RPMI7951 (cell line): ENCODE measurements at regions not wholly inside any gene's neighbourhood (a gene's known extent, or its start where the extent isn't known, plus 50 kb on each side); places are given as distances from the start of the nearest gene placed in this dataset.

Experiments
- DNase-seq: peaks from one replicate; pipeline ENCODE4 v3.0.0-alpha.2; 2012; ENCODE audit warnings: low read depth

GRCh38 chr21:20519076-20519475 lies 479.1 kb upstream of the NCAM2 start:
- no peak for DNase-seq

DNA sequence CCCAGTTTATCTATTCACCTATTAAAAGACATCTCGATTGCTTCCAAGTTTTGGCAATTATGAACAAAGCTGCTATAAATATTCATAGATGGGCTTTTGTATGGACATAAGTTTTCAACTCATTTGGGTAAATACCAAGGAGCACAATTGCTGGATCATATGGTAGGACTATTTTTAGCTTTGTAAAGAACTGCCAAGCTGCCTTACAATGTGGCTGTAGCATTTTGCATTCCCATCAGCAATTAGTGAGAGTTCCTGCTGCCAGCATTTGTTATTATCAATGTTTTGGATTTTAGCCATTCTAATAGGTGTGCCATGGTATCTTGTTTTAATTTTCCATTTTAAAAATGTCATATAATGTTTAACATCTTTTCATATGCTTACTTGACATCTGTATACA lies 475.6 kb upstream of the NCAM2 start:
- no peak for DNase-seq

DNA sequence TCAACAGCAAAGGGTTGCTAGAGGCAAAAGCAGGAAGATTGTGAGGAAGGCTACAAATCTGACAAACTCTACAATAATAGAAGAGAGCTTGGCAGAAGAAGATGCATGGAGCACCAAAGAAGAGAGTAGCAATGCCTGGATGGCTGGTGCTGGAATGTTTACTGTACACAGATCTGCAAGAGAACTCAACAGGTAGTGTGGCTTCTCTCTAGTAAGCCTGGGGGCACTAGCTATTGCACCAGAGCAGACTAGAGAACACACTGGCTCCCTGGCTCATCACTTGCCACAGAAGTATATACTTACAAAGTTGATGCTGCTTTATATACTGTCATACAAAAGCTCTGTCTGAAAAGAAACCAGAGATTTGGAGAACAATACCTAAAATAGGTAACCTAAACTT lies 475.0 kb upstream of the NCAM2 start:
- no peak for DNase-seq

- no peak for DNase-seq
These were observed 470.3 kb upstream of the NCAM2 start for GRCh38 chr21:20527731-20528460.

DNA sequence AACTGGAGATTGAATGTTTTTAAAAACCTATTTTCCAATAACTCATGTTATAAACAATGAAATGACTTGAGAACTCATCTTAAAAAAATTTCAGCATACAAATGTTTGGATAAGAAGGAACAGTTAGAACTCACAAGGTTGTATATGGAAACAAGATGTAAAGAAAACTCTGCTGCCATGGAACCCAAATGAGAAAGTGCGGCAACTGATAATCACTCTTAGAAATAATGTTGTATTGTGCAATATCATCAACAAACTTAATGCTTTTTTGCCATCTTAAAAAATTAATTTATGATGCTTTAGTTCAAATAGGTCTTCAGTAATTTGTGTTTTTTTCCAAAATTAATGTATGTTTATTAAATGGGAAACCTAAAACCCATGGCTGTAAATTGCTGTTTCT lies 461.1 kb upstream of the NCAM2 start:
- DNase-seq: no peak

DNA sequence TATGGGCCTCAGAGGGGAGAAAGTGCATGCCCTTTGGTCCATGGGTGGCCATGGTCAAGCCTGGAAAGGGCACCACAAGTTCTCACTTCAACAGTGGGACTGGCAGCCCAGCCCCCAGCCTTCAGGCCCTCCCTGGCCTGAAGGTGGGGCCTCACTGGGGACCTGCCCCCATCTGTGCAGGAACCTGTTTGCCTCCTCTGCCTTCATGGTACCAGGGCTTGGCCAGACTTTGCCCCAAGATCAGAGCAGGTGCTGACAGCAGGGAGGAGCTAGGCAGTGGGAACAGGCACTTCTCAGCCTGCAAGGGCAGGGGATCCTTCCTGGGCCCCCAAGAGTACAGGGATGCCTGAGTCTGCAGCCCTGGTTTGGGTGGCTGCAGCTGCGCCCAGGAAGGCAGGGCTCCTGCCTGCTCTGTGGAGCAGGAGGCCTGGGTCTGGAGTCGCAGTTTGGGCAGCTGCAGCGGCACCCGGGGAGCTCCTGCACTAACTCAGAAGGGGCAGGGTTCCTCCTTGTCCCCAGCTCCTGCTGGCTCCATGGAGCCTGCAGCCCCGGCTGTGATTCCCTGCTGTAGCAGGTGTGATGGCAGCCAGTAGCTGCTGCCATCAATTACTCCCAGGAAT lies 460.1 kb upstream of the NCAM2 start:
- no peak for DNase-seq

DNA sequence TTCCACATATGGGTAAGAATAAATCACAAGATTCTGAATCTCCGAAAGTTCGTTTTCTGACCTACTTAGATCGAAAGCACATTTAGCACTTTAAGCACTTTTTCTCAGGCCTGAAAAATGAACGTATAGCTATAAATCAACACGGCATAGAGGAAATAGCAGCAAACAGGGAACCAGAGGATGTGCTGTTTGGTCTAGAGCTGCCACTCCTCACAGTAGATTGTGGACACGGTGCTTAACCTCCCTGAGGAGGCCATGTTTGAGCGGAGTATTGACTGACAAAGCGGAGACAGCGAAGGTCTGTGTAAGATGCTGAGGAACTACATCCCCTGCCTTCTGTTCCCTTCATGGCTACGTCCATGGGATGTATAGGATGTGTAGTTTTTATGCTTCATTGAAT lies 452.8 kb upstream of the NCAM2 start:
- DNase-seq: no peak

GRCh38 chr21:20551939-20552338 lies 446.3 kb upstream of the NCAM2 start:
- DNase-seq: no peak

DNA sequence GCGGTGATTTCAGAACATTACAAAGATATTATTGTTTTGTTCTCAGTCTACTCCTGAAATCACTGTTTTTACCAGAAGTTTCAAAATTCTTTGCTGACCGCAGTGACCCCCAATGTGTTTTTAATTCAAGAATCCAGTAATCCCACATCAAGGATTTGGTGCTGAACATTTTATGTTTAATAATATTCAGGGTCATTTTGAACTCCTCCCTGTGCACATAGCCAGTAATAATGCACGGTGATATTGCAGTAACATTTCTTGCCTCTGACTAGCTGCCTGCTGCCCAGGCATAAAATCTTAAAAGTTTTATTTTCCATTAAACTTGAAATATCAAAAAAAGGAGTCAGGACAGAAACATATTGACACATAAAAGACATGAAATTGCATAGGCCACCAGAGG lies 443.4 kb upstream of the NCAM2 start:
- no peak for DNase-seq

- DNase-seq: no peak
These were observed 427.4 kb upstream of the NCAM2 start for GRCh38 chr21:20570824-20571232.

DNA sequence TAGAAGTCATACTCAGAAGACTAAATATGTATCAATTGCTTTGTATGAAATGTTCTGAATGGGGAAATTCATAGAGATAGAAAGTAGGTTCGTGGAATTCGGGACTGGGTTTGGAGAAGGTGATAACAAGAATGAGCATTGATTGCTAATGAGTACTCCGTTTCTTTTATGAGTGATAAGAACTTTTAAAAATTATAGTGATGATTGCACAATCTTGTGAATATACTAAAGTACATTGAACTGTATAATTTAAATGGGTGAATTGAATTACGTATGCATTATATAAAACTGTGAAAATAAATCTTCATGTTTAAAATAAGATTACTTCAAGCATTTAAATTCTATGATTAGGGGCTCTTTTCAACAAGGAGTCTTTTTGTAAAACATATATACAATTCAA lies 425.6 kb upstream of the NCAM2 start:
- DNase-seq: no peak

DNA sequence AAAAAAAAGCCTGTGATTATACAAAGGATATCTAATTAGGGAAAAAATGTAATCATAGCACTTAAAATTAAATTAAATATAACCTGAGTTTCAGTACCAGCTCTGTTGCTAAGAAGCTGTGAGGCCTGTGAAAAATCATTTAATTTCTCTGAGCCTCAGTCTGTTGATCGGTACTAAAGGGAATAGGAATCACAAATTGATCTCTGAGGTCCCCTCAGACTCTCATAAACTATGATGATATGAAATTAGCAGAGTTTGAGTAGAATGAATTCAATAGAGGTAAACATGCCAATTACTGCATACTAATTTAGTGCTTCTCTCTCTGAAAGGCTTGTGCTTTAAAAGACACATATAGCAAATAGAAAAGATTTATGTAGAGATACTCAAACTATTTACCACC lies 416.8 kb upstream of the NCAM2 start:
- no peak for DNase-seq

DNA sequence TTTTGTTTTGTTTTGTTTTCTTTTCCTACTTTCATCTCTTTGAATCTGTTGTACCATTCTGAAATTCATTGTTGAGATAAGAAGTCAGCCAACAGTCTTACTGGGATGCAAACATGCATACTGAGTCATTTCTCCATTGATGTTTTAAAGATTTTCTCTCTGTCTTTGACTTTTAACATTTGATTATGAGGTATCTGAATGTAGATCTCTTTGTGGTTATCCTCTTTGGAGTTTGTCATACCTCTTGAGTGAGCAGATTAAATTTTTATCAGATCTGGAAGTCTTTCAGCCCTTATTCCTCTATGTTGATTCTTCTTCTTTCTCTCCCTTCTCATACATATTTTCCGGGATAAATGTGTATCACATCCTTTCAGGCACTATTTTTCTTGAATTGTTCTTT lies 406.9 kb upstream of the NCAM2 start:
- DNase-seq: peak; percentile 1

DNA sequence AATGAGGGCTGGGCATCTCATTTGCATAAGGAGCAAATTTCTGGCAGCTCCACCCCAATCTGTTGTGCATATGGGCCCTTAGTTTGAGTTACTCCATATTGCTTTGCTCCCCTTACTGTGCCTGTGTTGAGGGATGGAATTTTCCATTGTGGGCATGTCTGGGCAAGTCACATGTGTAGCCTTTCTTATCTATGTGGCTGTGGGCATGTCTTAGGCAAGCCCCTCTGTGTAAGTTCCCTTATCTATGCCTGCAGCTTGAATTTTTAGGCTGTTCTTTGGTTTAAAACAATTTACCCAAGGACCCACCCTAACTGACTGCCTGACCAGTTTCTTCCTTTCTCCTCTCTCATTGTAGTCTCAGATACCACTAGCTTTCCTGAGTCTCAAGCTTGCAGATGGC lies 405.7 kb upstream of the NCAM2 start:
- no peak for DNase-seq

GRCh38 chr21:20603236-20603635 lies 395.0 kb upstream of the NCAM2 start:
- DNase-seq: no peak

- DNase-seq: no peak
These were observed 387.2 kb upstream of the NCAM2 start for GRCh38 chr21:20611008-20611407.

DNA sequence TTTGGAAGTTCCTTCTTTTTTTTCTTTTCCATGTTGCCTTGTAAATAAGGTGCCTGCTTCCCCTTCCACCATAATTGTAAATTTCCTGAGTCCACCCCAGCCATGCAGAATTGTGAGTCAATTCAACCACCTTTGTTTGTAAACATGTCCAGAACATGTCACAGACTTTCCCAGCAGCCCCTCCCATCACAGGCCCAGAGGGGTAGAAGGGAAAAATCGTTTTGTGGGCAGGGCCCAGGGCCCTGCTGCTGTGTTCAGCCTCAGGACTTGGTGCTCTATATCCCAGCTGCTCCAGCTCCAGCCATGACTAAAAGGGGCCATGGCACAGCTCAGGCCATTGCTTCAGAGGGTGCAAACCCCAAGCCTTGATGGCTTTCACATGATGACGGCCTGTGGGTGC lies 384.6 kb upstream of the NCAM2 start:
- no peak for DNase-seq

- DNase-seq: no peak
These were observed 381.1 kb upstream of the NCAM2 start for GRCh38 chr21:20617130-20617529.

DNA sequence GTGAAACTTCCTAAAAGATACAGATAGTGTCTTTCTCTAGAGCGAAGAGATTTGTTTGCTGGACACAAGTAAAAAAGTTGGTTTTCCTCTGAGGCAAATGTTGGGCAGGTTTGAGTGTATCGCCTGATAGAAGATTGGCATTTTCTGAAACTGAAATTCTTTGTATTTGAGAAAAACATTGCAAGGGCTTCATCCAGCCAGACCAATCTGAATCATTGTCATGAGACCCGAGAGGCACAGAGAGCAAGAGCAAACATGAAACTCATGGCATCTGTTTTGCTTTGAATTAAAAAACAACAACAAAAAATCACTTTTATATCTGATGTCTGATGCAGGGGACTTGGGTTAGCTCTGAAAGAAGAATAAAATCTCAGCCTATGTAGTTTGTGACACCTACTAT lies 379.3 kb upstream of the NCAM2 start:
- no peak for DNase-seq

GRCh38 chr21:20627594-20627993 lies 370.6 kb upstream of the NCAM2 start:
- no peak for DNase-seq

DNA sequence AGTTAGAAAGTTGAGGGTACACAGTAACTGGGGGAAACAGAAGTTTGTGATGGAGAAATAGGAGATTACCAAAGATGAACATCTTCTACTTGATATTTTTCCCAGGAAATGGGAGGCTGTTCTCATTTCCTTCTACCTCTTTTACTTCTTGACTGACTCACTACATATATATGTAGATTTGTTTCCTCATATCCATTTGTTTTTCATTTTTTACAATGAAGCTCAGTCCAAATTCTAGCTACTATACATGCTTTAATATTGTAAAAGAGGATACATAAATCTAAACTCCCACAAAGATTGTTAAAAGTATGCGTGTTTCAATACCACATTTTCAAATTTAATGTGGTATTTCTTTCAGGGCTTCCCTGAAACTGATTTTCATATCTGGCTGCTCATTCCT lies 366.6 kb upstream of the NCAM2 start:
- DNase-seq: no peak

GRCh38 chr21:20639026-20639425 lies 359.2 kb upstream of the NCAM2 start:
- DNase-seq: no peak

GRCh38 chr21:20641241-20641640 lies 357.0 kb upstream of the NCAM2 start:
- DNase-seq: no peak

GRCh38 chr21:20642681-20643080 lies 355.5 kb upstream of the NCAM2 start:
- no peak for DNase-seq
